ENCODE measurements at regions not wholly inside any gene's neighbourhood (a gene's known extent, or its start where the extent isn't known, plus 50 kb on each side); places are given as distances from the start of the nearest gene placed in this dataset.

- intact Hi-C loops (cut with DNase I), result no loop called here
- no peak for DNase-seq (ENCODE audit: low spot score)
These were observed 149.9 kb upstream of the RASSF8 start for GRCh38 chr12:25808604-25809003.

DNA sequence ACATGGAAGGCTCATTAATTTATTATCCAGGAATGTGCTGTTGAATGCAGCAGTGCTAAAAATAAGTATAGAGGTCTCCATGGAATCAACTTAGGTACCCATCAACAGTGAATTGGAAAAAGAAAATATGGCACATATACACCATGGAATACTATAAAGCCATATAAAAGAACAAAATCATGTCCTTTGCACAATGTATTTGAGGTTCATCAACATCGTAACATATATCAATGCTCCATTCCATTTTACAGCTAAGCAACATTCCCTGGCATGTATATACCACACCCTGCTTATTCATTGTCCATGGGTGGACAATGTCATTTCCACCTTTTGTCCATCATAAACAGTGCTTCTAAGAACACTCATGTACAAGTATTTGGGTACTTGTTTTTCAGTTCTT, 147.8 kb upstream of the RASSF8 start:
- no peak for DNase-seq (ENCODE audit: low spot score)
- intact Hi-C loops (cut with DNase I), result loop anchor here in 1 of 2 donors (10.0 kb wide), 1 partner anchor 106 kb away; no protein-coding TSS in a partner anchor

DNA sequence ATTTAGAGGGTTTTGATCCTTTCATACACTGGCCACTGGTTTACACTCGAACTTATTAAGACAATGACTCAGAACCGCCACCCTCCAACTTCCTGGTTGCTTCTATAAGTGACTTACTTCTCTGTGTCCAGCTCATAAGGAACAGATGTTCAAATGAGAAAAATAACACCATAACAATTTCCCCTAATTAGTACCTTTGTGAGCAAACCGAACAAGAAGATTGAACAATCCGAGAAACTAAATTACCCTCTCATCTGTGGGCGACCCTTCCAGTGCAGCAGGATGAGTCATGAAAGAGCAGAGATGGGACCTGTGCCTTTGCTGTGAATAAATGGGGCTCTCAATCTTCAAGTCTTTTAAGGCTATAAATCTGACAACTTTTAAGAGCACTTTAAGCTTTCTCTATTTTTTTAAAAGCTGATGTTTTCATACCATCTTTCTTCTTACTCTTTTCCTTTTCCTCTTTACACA, 146.8 kb upstream of the RASSF8 start:
- intact Hi-C loops (cut with DNase I), result loop anchor here in 1 of 2 donors (10.0 kb wide), 1 partner anchor 107 kb away; no protein-coding TSS in a partner anchor
- no peak for DNase-seq (ENCODE audit: low spot score)

- intact Hi-C loops (cut with DNase I), result loop anchor here in 1 of 2 donors (10.0 kb wide), 1 partner anchor 107 kb away; no protein-coding TSS in a partner anchor
- no peak for DNase-seq (ENCODE audit: low spot score)
These were observed 146.2 kb upstream of the RASSF8 start for GRCh38 chr12:25812295-25812694.

GRCh38 chr12:25813843-25814242, 144.6 kb upstream of the RASSF8 start:
- DNase-seq (ENCODE audit: low spot score), result no peak
- intact Hi-C loops (cut with DNase I), result loop anchor here in 1 of 2 donors (10.0 kb wide), 1 partner anchor 109 kb away; no protein-coding TSS in a partner anchor

GRCh38 chr12:25816637-25817036, 141.8 kb upstream of the RASSF8 start:
- DNase-seq (ENCODE audit: low spot score), result no peak
- intact Hi-C loops (cut with DNase I), result loop anchor here in 1 of 2 donors (10.0 kb wide), 1 partner anchor 112 kb away; no protein-coding TSS in a partner anchor

DNA sequence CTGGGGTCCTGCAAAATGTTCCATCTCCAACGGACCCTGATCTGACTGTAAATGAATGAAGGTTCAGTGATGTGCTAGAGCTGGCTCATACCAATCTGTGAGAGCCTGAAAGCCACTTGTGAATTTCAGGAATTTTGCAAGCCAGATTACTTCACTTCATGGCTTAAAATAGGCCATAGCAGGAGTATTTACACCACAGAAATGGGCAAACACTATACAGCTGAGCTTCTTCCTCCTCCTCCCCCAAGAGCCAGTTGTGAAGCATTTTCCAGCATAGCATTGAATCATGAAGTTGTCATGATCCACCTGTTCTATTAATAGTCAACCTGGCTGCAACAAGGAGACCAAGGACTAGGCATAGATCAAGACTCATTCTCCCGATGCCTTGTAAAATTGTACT, 141.3 kb upstream of the RASSF8 start:
- intact Hi-C loops (cut with DNase I), result loop anchor here in 1 of 2 donors (10.0 kb wide), 1 partner anchor 112 kb away; no protein-coding TSS in a partner anchor
- no peak for DNase-seq (ENCODE audit: low spot score)

GRCh38 chr12:25818596-25819390, 139.7 kb upstream of the RASSF8 start:
- intact Hi-C loops (cut with DNase I), result loop anchor here in 1 of 2 donors (10.0 kb wide), 1 partner anchor 114 kb away; no protein-coding TSS in a partner anchor
- DNase-seq (ENCODE audit: low spot score), result no peak

DNA sequence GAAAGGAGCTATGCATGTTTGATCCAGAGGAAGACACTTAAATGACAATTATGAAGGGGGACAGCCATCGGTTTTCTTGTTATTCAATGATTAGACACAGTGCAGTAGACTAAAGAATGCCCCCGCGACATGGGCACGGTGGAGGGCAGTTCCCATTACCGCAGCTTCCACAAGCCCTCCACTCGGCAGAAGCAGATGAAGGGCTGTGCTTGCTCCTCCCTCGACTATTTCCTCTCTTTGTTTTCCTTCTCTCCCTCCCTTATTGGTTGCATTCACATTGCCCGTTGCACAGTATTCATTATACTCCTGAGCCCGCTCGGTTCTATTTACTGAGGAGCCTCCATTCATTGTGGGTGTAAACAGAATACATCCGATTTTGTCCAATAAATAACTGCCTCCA, 138.8 kb upstream of the RASSF8 start:
- DNase-seq (ENCODE audit: low spot score), result no peak
- intact Hi-C loops (cut with DNase I), result loop anchor here in 1 of 2 donors (10.0 kb wide), 1 partner anchor 115 kb away; no protein-coding TSS in a partner anchor

DNA sequence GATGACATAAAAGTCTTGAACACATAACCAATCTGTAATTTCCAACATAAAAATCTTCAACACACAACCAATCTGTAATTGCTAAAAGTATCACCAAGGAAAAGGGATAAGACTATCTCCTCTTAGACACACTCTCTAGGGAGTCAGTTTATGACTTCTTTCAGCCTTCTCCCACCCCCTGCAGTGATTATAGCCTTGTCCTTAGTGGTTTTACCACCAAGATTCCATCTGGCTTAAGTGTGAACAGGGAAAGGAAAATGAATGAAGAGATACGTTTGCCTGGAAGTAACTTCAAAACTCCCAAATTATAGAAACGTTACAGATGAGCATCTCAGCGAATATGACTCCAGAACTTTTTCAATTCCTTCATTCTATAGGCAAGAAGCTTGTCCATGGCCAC, 136.2 kb upstream of the RASSF8 start:
- intact Hi-C loops (cut with DNase I), result no loop called here
- DNase-seq (ENCODE audit: low spot score), result no peak

DNA sequence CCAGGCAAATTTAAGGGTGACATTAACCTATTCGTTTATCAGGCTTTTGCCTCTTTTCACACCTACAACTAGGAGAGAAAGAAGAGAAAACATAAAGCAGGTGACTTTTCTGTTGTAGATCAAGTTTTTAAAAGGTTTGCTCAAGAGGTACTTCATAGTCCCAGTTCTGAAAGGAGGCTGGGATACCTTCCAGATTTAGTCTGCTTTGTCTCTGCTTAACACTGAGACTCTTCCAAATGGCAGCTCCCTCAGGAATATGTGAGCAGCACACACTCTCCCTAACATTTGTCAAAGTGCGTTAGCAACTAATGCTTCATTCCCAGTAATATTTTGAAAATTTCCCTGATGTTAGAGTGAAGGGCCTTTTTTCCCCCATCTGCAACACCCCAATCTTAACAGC, 133.7 kb upstream of the RASSF8 start:
- no peak for DNase-seq (ENCODE audit: low spot score)
- intact Hi-C loops (cut with DNase I), result no loop called here

DNA sequence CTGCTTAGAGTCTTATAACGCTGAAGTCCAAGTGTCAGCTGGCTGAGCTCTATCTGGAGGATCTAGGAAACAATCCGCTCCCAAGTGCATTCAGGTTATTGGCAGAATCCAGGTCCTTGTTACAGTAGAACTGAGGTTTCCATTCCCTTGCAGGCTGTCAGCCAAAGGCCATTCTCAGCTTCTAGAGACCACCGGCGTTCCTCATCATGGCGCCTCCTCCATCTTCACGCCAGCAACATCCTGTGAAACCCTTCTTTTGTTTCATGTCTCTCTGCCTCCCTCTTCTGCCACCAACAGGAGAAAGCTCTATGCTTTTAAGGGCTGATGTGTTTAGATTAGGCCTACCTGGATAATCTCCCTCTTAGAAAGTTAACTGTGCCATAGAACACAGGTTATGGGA, 133.0 kb upstream of the RASSF8 start:
- intact Hi-C loops (cut with DNase I), result no loop called here
- DNase-seq (ENCODE audit: low spot score), result no peak

GRCh38 chr12:25827141-25827540, 131.3 kb upstream of the RASSF8 start:
- intact Hi-C loops (cut with DNase I), result no loop called here
- DNase-seq (ENCODE audit: low spot score), result no peak

DNA sequence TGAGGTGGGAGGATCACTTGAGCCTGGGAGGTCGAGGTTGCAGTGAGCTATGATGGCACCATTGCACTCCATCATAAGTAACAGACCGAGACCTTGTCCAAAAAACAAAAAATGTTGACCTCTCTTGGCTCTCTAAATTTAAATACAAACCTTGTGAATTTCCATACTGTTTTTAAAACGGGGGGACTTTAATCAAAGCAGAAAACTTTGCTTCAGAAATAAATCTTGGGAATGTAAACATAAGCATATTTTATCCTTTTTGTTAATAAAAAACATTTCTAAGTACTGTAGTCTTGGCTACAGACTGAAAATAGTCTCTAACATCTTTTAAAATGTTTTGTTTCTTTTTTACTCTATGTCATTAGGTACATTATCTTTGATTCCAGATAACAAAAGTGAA, 130.7 kb upstream of the RASSF8 start:
- DNase-seq (ENCODE audit: low spot score), result no peak
- intact Hi-C loops (cut with DNase I), result no loop called here

DNA sequence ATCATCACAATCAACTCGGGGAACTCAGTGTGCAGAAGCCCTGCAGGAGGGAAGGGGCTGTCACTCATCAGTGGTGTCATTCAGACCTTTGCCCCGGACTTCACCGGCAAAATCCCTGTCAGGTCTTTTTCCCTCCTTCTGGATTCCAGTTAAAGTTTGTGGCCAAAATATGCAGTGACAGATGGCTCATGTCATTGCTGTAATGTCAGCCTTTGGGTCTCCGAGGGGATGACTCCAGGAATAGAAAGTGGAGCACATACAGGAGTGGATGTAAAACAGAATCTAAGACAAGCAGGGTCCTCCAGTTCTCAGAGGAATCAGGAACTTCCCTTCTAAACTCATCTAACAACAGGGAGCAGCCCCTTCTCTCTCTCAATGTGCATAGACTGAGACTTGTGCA, 130.3 kb upstream of the RASSF8 start:
- no peak for DNase-seq (ENCODE audit: low spot score)
- intact Hi-C loops (cut with DNase I), result no loop called here

DNA sequence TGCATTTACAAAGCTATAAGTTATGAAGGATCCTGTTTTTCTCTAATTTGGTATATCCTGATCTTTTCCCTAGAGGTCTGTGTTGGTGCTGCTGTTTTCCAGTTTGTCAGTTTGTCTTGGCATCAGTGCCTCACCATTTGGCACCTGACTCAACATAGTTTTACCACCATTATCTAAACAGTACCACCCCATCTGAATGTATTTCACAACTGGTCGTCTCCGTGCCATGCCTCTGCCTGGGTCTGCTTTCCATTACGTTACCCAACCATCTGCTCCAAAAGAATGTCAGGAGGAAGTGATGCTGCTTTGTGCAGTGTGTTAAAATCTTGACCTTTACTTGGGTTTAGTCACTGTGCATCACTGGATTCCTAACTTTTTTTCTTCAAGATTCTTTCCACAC, 129.3 kb upstream of the RASSF8 start:
- peak; percentile 81 for DNase-seq (ENCODE audit: low spot score)

DNA sequence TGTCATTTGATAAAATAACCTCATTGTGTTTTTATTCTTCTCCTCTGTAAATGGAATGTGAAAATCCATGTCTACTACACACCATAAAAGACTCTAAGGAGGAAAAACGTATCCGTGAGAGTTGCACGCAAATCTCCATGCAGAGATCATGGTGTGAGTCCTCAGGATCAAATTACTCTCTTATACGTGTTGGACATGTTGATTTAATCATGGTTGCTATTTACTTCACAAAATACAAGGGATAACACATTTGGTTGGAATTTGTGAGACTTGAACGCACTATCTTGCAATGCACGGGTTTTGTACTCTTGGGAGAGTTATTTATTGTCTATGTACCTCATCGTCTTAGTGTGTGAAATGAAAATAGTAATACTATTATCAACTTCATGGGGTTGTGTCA, 128.0 kb upstream of the RASSF8 start:
- intact Hi-C loops (cut with DNase I), result no loop called here
- DNase-seq (ENCODE audit: low spot score), result no peak

More for the DNA sequence above, 129.3 kb upstream of the RASSF8 start:
- intact Hi-C loops (cut with DNase I), result no loop called here

DNA sequence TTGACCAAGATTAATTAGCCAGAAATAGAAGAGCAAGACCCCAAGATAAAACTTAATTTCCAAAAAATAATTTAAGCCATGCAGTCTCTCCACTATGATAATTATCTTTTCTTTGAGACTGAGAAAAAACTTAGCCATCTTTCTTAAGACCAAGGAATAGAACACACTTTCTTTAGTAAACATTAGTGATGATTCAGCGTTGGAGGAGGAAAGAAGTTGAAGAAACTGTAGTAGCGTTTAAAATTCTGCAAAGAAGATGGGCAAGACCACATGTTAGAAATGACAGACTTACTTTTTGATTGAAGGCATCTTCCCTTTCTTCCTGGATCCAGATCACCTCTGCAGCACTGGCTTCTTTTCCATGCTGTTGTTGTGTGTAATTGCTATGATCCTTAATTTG, 124.8 kb upstream of the RASSF8 start:
- DNase-seq (ENCODE audit: low spot score), result no peak
- intact Hi-C loops (cut with DNase I), result no loop called here

- intact Hi-C loops (cut with DNase I), result no loop called here
- no peak for DNase-seq (ENCODE audit: low spot score)
These were observed 123.1 kb upstream of the RASSF8 start for GRCh38 chr12:25835385-25835784.

- intact Hi-C loops (cut with DNase I), result no loop called here
These were observed 120.5 kb upstream of the RASSF8 start for GRCh38 chr12:25838007-25838406.

GRCh38 chr12:25839470-25839869, 119.0 kb upstream of the RASSF8 start:
- DNase-seq (ENCODE audit: low spot score), result no peak
- intact Hi-C loops (cut with DNase I), result no loop called here

More at GRCh38 chr12:25838007-25838406, 120.5 kb upstream of the RASSF8 start:
- no peak for DNase-seq (ENCODE audit: low spot score)
